HepG2 (cell line): ENCODE measurements at regions not wholly inside any gene's neighbourhood (a gene's known extent, or its start where the extent isn't known, plus 50 kb on each side); places are given as distances from the start of the nearest gene placed in this dataset.

Experiments
- ATAC-seq: fragments of 200-7000 bp; cut with Tn5 transposase; 3 replicates; pipeline ENCODE4 v1.9.1; 2020; ENCODE audit warnings: mild to moderate bottlenecking, moderate library complexity
- BruUV-seq: library from RNA; stranded (reverse); fragments of 400-500 nt; replicated peaks from 2 replicates; lab custom pipeline; 2021; lab: Mats Ljungman, UMichigan
- CTCF ChIA-PET: fragments of 300-600 bp; formaldehyde crosslinking; extraction: SDS; loops from one replicate; lab custom pipeline; 2021; ENCODE audit warnings: low total read pairs, inconsistent platforms, low intra/inter-chr PET ratio; lab: Yijun Ruan, JAX
- POLR2A ChIA-PET: fragments of 350-600 bp; sonication (Branson Sonifier 250); formaldehyde crosslinking; loops from one replicate; lab custom pipeline; 2020; ENCODE audit warnings: antibody characterized with exemption, inconsistent platforms; lab: Yijun Ruan, JAX
- DNase-seq: peaks from one replicate; pipeline ENCODE4 v3.0.0-alpha.2; 2015; ENCODE audit warnings: low spot score
- FAIRE-seq: peaks from 3 replicates; lab custom pipeline; 2011; peaks lifted over from hg19 to GRCh38; lab: Jason Lieb, UNC
- H2AFZ ChIP-seq: one replicate; pipeline ENCODE4 v1.6.1; 2011; ENCODE audit warnings: low read length, inconsistent platforms
- H3K27ac ChIP-seq: fragments of 300-600 bp; 3 replicates; pipeline ENCODE4 v1.8.0; 2011; ENCODE audit warnings: mixed run types, mild to moderate bottlenecking, mixed read lengths, low read length, inconsistent platforms; ENCODE audit not compliant: insufficient read depth; ENCODE audit errors: extremely low read length
- H3K27me3 ChIP-seq, 2 experiments: fragments of 200-600 bp in 1 of 2; 2 replicates in 1 of 2; 3 replicates in 1 of 2; pipeline versions ENCODE4 v1.6.0 to v1.8.0; 2011; ENCODE audit warnings: low read length in 2 of 2, mild to moderate bottlenecking in 2 of 2, moderate library complexity in 2 of 2, inconsistent platforms in 1 of 2; ENCODE audit not compliant: insufficient read depth in 2 of 2, control insufficient read depth in 1 of 2
- H3K36me3 ChIP-seq, 2 experiments: fragments of 200-600 bp in 1 of 2; replicated peaks in 1 of 2; 2 replicates in 1 of 2; 3 replicates in 1 of 2; pipeline versions ENCODE4 v1.5.1 to v1.8.0; 2011; ENCODE audit warnings: low read length in 2 of 2, inconsistent platforms in 1 of 2; ENCODE audit not compliant: insufficient read depth in 2 of 2, control insufficient read depth in 1 of 2
- H3K4me1 ChIP-seq: 2 replicates; pipeline ENCODE4 v1.5.1; 2012; ENCODE audit warnings: low read length, inconsistent platforms; ENCODE audit not compliant: insufficient read depth
- H3K4me2 ChIP-seq: 2 replicates; pipeline ENCODE4 v1.6.0; 2011; ENCODE audit warnings: low read depth, low read length, inconsistent platforms
- H3K4me3 ChIP-seq, 3 experiments: fragments of 200-600 bp in 1 of 3; sonication (generic), shearing (Covaris generic) in 1 of 3; replicated peaks in 1 of 3; 2 replicates each; pipeline ENCODE4 v1.5.1; 2011 to 2016; ENCODE audit warnings: low read length in 3 of 3, inconsistent platforms in 2 of 3, low read depth in 2 of 3, mild to moderate bottlenecking in 2 of 3, control low read depth in 1 of 3, mixed read lengths in 1 of 3; ENCODE audit not compliant: insufficient read depth in 1 of 3
- H3K79me2 ChIP-seq: one replicate; pipeline ENCODE4 v1.6.1; 2011; ENCODE audit warnings: low read length, inconsistent platforms; ENCODE audit not compliant: insufficient read depth
- H3K9ac ChIP-seq: 2 replicates; pipeline ENCODE4 v1.6.0; 2011; ENCODE audit warnings: mild to moderate bottlenecking, low read depth, low read length, inconsistent platforms; ENCODE audit not compliant: insufficient read depth
- H3K9me3 ChIP-seq: 2 replicates; pipeline ENCODE4 v1.5.1; 2012; ENCODE audit warnings: mild to moderate bottlenecking, low read length
- H4K20me1 ChIP-seq: 2 replicates; pipeline ENCODE4 v1.6.0; 2011; ENCODE audit warnings: inconsistent platforms, mild to moderate bottlenecking, low read length, moderate library complexity; ENCODE audit not compliant: insufficient read depth
- KDM4B ChIP-seq: sonication (generic); formaldehyde crosslinking; IDR thresholded peaks from 2 replicates; pipeline ENCODE4 v1.4.0; 2020; ENCODE audit warnings: missing genetic modification reagents
- MXI1 ChIP-seq: IDR thresholded peaks from 3 replicates; pipeline ENCODE4 v1.6.1; 2012; ENCODE audit warnings: low read depth, low read length, inconsistent platforms, borderline replicate concordance
- REPIN1 ChIP-seq: sonication (generic); formaldehyde crosslinking; IDR thresholded peaks from 2 replicates; pipeline ENCODE4 v1.8.0; 2022; ENCODE audit warnings: missing genetic modification reagents, low read depth, mild to moderate bottlenecking, borderline replicate concordance
- ZNF142 ChIP-seq: sonication (generic); formaldehyde crosslinking; IDR thresholded peaks from 2 replicates; pipeline ENCODE4 v1.4.0; 2020; ENCODE audit warnings: missing genetic modification reagents
- ZNF276 ChIP-seq: sonication (generic); formaldehyde crosslinking; IDR thresholded peaks from 2 replicates; pipeline ENCODE4 v1.4.0; 2020; ENCODE audit warnings: mild to moderate bottlenecking, low read depth, missing genetic modification reagents
- ZNF337 ChIP-seq: sonication (generic); formaldehyde crosslinking; IDR thresholded peaks from 2 replicates; pipeline ENCODE4 v1.5.1; 2020; ENCODE audit warnings: missing genetic modification reagents, low read depth, mild to moderate bottlenecking, borderline replicate concordance
- ZNF589 ChIP-seq: sonication (generic); formaldehyde crosslinking; conservative IDR thresholded peaks from 2 replicates; pipeline ENCODE4 v1.8.0; 2022; ENCODE audit warnings: mild to moderate bottlenecking, moderate library complexity, missing genetic modification reagents
- in situ Hi-C: cut with HindIII; loops from 2 replicates; pipeline ENCODE4 v1.10.0; 2017; ENCODE audit warnings: low pct_unique_long_range_greater_than_20kb; ENCODE audit not compliant: extremely low pct_ligation_motif_present
- intact Hi-C: fragments of 100-400 bp; cut with micrococcal nuclease; formaldehyde crosslinking; loops from one replicate; pipeline ENCODE4 v1.10.0; 2022; ENCODE audit not compliant: unreplicated experiment
- TF ChIP-seq, protein P1 (sequence below): sonication (generic); formaldehyde crosslinking; IDR thresholded peaks from 2 replicates; pipeline ENCODE4 v1.4.0; 2020; ENCODE audit warnings: mild to moderate bottlenecking, missing genetic modification reagents
- TF ChIP-seq, protein P2 (sequence below): sonication (generic); formaldehyde crosslinking; IDR thresholded peaks from 2 replicates; pipeline ENCODE4; 2020; ENCODE audit warnings: missing genetic modification reagents, mild to moderate bottlenecking, borderline replicate concordance

DNA sequence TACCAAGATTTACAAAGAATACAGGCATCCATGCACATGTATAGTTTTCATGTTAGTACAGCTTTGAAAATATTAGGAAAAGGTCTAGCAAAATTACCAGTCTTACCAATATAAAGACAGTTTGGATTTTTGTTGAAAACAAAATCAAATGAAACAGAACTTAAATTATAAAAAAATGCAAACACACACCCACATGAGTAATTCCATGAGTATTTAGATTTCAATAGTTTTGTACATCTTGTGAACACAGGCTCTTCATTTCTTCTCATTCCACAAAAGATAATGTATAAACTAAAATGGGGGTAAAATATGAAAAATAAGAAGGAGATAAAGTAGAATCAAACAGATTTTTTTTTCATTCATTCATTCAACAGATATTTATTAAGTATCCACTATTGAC, 682.2 kb upstream of the ANKRD30A start:
- Histone ChIP-seq H3K36me3 (no peaks in the 10 kb centered on the region), H3K79me2 (no peaks in the 10 kb centered on the region), H3K4me2 (no peak overlapping the region), H3K4me1 (no peaks in the 10 kb centered on the region), H3K9me3 (no peaks in the 10 kb centered on the region), H3K27me3 (no peaks in the 10 kb centered on the region), H4K20me1 (no peaks in the 10 kb centered on the region), H2AFZ (no peak overlapping the region), H3K27ac (no peak overlapping the region), H3K4me3 (no peak overlapping the region), H3K9ac (no peak overlapping the region)
- in situ Hi-C loops (no loop called here), intact Hi-C loops (no loop called here)
- no TSS peak for BruUV-seq
- no peak for DNase-seq
- ChIA-PET POLR2A (no interaction called here), CTCF (no interaction called here)
- no peak for ATAC-seq
- no peak for FAIRE-seq
- TF ChIP-seq KDM4B (no peak), ZNF589 (CRISPR knock-in tag) (no peak), MXI1 (no peak), ZNF337 (CRISPR knock-in tag) (no peak), ZNF142 (CRISPR knock-in tag) (no peak), REPIN1 (CRISPR knock-in tag) (no peak), ZNF276 (CRISPR knock-in tag) (no peak)
- TF ChIP-seq, protein P1, sequence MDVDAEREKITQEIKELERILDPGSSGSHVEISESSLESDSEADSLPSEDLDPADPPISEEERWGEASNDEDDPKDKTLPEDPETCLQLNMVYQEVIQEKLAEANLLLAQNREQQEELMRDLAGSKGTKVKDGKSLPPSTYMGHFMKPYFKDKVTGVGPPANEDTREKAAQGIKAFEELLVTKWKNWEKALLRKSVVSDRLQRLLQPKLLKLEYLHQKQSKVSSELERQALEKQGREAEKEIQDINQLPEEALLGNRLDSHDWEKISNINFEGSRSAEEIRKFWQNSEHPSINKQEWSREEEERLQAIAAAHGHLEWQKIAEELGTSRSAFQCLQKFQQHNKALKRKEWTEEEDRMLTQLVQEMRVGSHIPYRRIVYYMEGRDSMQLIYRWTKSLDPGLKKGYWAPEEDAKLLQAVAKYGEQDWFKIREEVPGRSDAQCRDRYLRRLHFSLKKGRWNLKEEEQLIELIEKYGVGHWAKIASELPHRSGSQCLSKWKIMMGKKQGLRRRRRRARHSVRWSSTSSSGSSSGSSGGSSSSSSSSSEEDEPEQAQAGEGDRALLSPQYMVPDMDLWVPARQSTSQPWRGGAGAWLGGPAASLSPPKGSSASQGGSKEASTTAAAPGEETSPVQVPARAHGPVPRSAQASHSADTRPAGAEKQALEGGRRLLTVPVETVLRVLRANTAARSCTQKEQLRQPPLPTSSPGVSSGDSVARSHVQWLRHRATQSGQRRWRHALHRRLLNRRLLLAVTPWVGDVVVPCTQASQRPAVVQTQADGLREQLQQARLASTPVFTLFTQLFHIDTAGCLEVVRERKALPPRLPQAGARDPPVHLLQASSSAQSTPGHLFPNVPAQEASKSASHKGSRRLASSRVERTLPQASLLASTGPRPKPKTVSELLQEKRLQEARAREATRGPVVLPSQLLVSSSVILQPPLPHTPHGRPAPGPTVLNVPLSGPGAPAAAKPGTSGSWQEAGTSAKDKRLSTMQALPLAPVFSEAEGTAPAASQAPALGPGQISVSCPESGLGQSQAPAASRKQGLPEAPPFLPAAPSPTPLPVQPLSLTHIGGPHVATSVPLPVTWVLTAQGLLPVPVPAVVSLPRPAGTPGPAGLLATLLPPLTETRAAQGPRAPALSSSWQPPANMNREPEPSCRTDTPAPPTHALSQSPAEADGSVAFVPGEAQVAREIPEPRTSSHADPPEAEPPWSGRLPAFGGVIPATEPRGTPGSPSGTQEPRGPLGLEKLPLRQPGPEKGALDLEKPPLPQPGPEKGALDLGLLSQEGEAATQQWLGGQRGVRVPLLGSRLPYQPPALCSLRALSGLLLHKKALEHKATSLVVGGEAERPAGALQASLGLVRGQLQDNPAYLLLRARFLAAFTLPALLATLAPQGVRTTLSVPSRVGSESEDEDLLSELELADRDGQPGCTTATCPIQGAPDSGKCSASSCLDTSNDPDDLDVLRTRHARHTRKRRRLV, result no peak
- TF ChIP-seq, protein P2, sequence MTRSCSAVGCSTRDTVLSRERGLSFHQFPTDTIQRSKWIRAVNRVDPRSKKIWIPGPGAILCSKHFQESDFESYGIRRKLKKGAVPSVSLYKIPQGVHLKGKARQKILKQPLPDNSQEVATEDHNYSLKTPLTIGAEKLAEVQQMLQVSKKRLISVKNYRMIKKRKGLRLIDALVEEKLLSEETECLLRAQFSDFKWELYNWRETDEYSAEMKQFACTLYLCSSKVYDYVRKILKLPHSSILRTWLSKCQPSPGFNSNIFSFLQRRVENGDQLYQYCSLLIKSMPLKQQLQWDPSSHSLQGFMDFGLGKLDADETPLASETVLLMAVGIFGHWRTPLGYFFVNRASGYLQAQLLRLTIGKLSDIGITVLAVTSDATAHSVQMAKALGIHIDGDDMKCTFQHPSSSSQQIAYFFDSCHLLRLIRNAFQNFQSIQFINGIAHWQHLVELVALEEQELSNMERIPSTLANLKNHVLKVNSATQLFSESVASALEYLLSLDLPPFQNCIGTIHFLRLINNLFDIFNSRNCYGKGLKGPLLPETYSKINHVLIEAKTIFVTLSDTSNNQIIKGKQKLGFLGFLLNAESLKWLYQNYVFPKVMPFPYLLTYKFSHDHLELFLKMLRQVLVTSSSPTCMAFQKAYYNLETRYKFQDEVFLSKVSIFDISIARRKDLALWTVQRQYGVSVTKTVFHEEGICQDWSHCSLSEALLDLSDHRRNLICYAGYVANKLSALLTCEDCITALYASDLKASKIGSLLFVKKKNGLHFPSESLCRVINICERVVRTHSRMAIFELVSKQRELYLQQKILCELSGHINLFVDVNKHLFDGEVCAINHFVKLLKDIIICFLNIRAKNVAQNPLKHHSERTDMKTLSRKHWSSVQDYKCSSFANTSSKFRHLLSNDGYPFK (CRISPR knock-in tag), result no peak
